Muscle layer of duodenum (tissue), 2 donors: ENCODE measurements at regions not wholly inside any gene's neighbourhood (a gene's known extent, or its start where the extent isn't known, plus 50 kb on each side); places are given as distances from the start of the nearest gene placed in this dataset.

Experiments used
- H3K27ac ChIP-seq: one replicate; pipeline ENCODE4 v1.7.0; 2013; ENCODE audit warnings: mild to moderate bottlenecking, low read length
- H3K27me3 ChIP-seq: one replicate; pipeline ENCODE4 v1.7.0; 2013; ENCODE audit warnings: low read depth, mild to moderate bottlenecking, control low read depth, low read length
- H3K36me3 ChIP-seq, 2 donors: one replicate each; pipeline ENCODE4 v1.7.0; 2013; ENCODE audit warnings: low read length in 2 of 2, control low read depth in 1 of 2, mild to moderate bottlenecking in 1 of 2; ENCODE audit not compliant: insufficient read depth in 2 of 2, control insufficient read depth in 1 of 2
- H3K4me1 ChIP-seq, 2 donors: one replicate each; pipeline ENCODE4 v1.7.0; 2013; ENCODE audit warnings: low read length in 2 of 2, mild to moderate bottlenecking in 2 of 2, control low read depth in 1 of 2, moderate library complexity in 1 of 2; ENCODE audit not compliant: insufficient read depth in 2 of 2, control insufficient read depth in 1 of 2
- H3K4me3 ChIP-seq, 2 donors: one replicate each; pipeline ENCODE4 v1.7.0; 2013; ENCODE audit warnings: low read length in 2 of 2, low read depth in 1 of 2, mild to moderate bottlenecking in 1 of 2
- H3K9me3 ChIP-seq, 2 donors: one replicate each; pipeline ENCODE4 v1.7.0; 2013; ENCODE audit warnings: low read length in 2 of 2, control low read depth in 1 of 2, mild to moderate bottlenecking in 1 of 2; ENCODE audit not compliant: control insufficient read depth in 1 of 2
- donor health status: healthy.

- H3K9me3 ChIP-seq: no peaks in the 10 kb centered on the region
- H3K4me3 ChIP-seq: no peak overlapping the region
- no peaks in the 10 kb centered on the region for H3K27me3 ChIP-seq
- H3K36me3 ChIP-seq: no peaks in the 10 kb centered on the region
- H3K27ac ChIP-seq: no peak overlapping the region
- peaks cover 0 to 14% of the 10 kb centered on the region in 2 donors for H3K4me1 ChIP-seq
These were observed 231.2 kb upstream of the HAND2 start for GRCh38 chr4:173761236-173761635.

DNA sequence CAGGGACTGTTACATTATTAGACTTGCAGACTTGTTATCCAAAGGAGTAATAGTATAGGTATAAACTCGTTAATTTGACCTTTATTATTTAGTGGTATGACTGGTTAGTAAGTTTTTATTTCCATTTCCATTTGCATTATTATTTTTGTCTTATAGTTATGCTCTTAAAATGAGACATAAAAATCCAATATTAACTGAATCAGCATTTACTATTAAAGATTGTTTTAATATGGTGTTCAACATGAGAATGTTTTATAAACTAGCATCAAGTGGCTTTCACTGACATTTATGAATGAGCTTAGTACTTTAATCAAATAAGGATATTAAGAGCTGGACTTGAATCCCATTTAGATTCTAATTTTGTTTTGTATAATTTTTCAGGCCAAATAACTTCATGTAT is 228.1 kb upstream of the HAND2 start:
- H3K4me3 ChIP-seq: no peak overlapping the region
- no peaks in the 10 kb centered on the region for H3K9me3 ChIP-seq
- peaks cover 0 to 14% of the 10 kb centered on the region in 2 donors for H3K4me1 ChIP-seq
- no peak overlapping the region for H3K27ac ChIP-seq
- no peaks in the 10 kb centered on the region for H3K27me3 ChIP-seq
- no peaks in the 10 kb centered on the region for H3K36me3 ChIP-seq

GRCh38 chr4:173753408-173753807 is 223.4 kb upstream of the HAND2 start:
- H3K27ac ChIP-seq: no peak overlapping the region
- peaks cover 0 to under 1% of the 10 kb centered on the region in 2 donors for H3K4me1 ChIP-seq
- no peaks in the 10 kb centered on the region for H3K9me3 ChIP-seq

DNA sequence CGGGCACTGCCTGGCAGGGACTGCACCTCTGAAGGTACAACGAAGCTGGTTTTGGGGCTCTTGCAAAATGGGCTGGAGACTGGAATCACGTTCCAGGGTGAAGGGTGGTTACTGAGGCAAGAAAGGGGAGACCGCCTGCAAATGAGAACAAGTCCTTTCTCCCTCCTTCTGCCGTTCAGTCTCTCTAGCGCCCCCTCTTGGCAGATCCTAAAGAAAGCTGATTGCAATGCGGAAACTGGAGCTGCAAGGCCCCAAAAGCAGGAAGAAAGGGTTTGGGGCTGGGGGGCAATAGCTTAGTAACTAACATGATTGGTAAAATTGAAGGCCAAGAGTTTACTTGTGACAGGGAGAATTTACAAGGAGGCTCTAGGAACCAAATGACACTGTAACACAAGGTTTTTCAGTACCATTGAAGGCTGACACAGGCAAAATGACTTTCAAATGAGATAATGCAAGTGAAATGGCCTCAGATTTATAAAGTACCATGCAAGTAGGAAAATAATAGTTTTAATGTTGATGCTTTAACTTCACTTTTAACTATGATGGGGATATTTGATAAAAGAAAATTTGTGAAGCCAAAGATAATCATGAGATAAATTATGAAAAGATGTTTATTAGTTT is 222.7 kb upstream of the HAND2 start:
- H3K4me1 ChIP-seq: no peaks in the 10 kb centered on the region
- H3K27me3 ChIP-seq: no peaks in the 10 kb centered on the region
- no peak overlapping the region for H3K4me3 ChIP-seq
- no peak overlapping the region for H3K27ac ChIP-seq
- H3K36me3 ChIP-seq: no peaks in the 10 kb centered on the region
- no peaks in the 10 kb centered on the region for H3K9me3 ChIP-seq

More at GRCh38 chr4:173753408-173753807, 223.4 kb upstream of the HAND2 start:
- Histone ChIP-seq H3K27me3 (no peaks in the 10 kb centered on the region), H3K4me3 (no peak overlapping the region), H3K36me3 (no peaks in the 10 kb centered on the region)

- no peaks in the 10 kb centered on the region for H3K4me1 ChIP-seq
- no peak overlapping the region for H3K4me3 ChIP-seq
- no peak overlapping the region for H3K27ac ChIP-seq
- no peaks in the 10 kb centered on the region for H3K36me3 ChIP-seq
- H3K9me3 ChIP-seq: no peaks in the 10 kb centered on the region
- no peaks in the 10 kb centered on the region for H3K27me3 ChIP-seq
These were observed 218.3 kb upstream of the HAND2 start for GRCh38 chr4:173748353-173748752.

GRCh38 chr4:173747537-173748257 is 217.7 kb upstream of the HAND2 start:
- Histone ChIP-seq H3K4me1 (no peaks in the 10 kb centered on the region), H3K9me3 (no peaks in the 10 kb centered on the region), H3K4me3 (no peak overlapping the region), H3K36me3 (no peaks in the 10 kb centered on the region), H3K27me3 (no peaks in the 10 kb centered on the region), H3K27ac (no peak overlapping the region)

DNA sequence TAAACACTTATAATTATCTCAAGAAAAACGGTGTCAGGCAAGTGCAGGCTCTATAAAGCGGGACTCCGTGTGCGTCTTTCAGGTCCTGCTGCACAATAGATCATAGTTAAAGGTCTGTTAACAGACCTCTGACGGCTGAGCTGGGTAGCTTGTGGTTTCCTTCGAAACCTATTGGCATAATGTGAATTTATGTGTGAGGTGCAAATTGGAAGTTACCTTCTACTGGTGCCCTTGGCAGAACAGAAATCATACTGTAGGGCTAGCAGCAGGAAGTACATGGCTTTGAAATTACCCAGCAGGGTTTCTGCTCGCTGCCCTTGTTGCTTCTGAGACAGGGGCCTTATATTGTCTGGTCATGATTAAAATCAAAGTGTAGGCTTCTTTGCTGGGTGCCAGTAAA is 216.4 kb upstream of the HAND2 start:
- Histone ChIP-seq H3K4me1 (no peaks in the 10 kb centered on the region), H3K4me3 (no peak overlapping the region), H3K36me3 (no peaks in the 10 kb centered on the region), H3K27ac (no peak overlapping the region), H3K27me3 (no peaks in the 10 kb centered on the region), H3K9me3 (no peaks in the 10 kb centered on the region)

DNA sequence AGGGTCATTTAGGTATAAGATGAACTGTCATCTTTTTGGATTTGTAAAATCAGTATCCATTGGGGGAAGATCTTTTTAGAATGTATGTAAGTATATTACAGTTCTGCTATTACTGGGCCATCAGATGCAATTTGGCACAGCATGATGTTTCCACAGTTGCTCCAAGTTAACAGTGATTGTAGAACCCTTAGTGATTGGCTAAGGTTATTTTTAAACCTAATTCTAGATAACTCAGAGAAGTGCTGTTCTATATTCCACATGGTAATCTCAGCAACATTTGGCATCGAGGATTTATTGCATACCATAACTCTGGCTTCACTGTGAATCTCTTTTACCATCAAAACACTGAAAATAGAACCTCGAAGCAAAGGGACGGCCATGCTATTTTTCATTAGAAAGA is 215.7 kb upstream of the HAND2 start:
- no peaks in the 10 kb centered on the region for H3K4me1 ChIP-seq
- no peaks in the 10 kb centered on the region for H3K36me3 ChIP-seq
- no peaks in the 10 kb centered on the region for H3K9me3 ChIP-seq
- no peaks in the 10 kb centered on the region for H3K27me3 ChIP-seq
- no peak overlapping the region for H3K27ac ChIP-seq
- H3K4me3 ChIP-seq: no peak overlapping the region

GRCh38 chr4:173736840-173737239 is 206.8 kb upstream of the HAND2 start:
- Histone ChIP-seq H3K4me1 (peaks cover 0 to 4% of the 10 kb centered on the region in 2 donors), H3K36me3 (no peaks in the 10 kb centered on the region), H3K27me3 (no peaks in the 10 kb centered on the region), H3K9me3 (no peaks in the 10 kb centered on the region), H3K4me3 (no peak overlapping the region), H3K27ac (no peak overlapping the region)

DNA sequence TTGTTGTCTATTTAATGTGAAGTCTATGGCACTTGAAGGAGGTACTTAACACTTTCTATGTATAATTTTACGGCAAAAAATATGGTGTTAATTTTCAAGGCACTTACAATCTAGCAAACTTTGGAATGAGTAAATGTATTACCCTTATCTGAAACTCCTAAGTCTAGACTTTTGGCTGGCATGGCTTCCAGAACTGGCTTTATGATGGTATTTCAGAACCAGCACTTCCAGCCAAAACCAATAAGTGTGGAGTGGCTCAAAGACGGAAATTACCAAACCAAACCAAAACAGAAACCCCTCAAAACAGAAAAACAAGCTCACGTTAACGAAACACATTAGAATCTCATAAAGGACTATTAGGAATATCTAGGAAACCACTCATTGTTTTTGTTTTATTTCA is 205.6 kb upstream of the HAND2 start:
- Histone ChIP-seq H3K4me3 (no peak overlapping the region), H3K9me3 (no peaks in the 10 kb centered on the region), H3K27me3 (no peaks in the 10 kb centered on the region), H3K4me1 (peaks cover 0 to 4% of the 10 kb centered on the region in 2 donors), H3K36me3 (no peaks in the 10 kb centered on the region), H3K27ac (no peak overlapping the region)

DNA sequence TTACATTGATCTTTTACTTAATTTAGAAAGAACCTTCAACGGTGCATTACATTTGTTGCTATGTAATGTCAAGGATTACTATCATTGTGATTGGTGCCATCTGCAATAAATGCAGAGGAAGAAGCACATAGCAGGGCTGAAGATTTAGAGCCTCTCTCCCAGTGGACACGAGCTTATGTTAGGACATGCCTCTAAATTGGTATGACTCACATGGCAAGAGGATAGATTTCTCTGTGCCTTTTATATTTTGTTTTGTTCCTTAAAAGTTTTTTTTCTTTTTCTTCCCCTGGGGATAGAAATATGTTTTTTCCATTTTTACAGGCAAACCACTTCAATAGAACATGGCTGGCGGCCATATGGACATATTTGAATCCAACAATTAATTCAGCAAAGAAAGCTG is 205.0 kb upstream of the HAND2 start:
- Histone ChIP-seq H3K27me3 (no peaks in the 10 kb centered on the region), H3K27ac (no peak overlapping the region), H3K36me3 (no peaks in the 10 kb centered on the region), H3K4me1 (peaks cover 0 to 4% of the 10 kb centered on the region in 2 donors), H3K4me3 (no peak overlapping the region), H3K9me3 (no peaks in the 10 kb centered on the region)

GRCh38 chr4:173731257-173731656 is 201.2 kb upstream of the HAND2 start:
- H3K27me3 ChIP-seq: no peaks in the 10 kb centered on the region
- no peak overlapping the region for H3K27ac ChIP-seq
- H3K4me1 ChIP-seq: no peaks in the 10 kb centered on the region
- peaks cover 0 to 10% of the 10 kb centered on the region in 2 donors for H3K9me3 ChIP-seq
- H3K36me3 ChIP-seq: no peaks in the 10 kb centered on the region
- H3K4me3 ChIP-seq: no peak overlapping the region
